Keratinocyte (primary cell): ENCODE measurements at regions not wholly inside any gene's neighbourhood (a gene's known extent, or its start where the extent isn't known, plus 50 kb on each side); places are given as distances from the start of the nearest gene placed in this dataset.

ENCODE experiments used
- DNase-seq: peaks from one replicate; pipeline ENCODE4 v3.0.0-alpha.2; 2011; ENCODE audit warnings: low read depth, missing footprints, low spot score
- FAIRE-seq: peaks from 2 replicates; lab custom pipeline; 2011; peaks lifted over from hg19 to GRCh38; lab: Jason Lieb, UNC
- H2AFZ ChIP-seq: 2 replicates; pipeline ENCODE4 v1.6.0; 2012; ENCODE audit warnings: low read length, control low read depth, inconsistent platforms; ENCODE audit not compliant: control insufficient read depth
- H3K27ac ChIP-seq: 2 replicates; pipeline ENCODE4 v1.5.1; 2011; ENCODE audit warnings: low read length; ENCODE audit not compliant: control insufficient read depth, insufficient read depth
- H3K27me3 ChIP-seq: 3 replicates; pipeline ENCODE4 v1.6.0; 2011; ENCODE audit warnings: low read length; ENCODE audit not compliant: control insufficient read depth, insufficient read depth; ENCODE audit errors: extremely low read depth
- H3K36me3 ChIP-seq, 2 experiments: 2 replicates in 1 of 2; 3 replicates in 1 of 2; pipeline ENCODE4 v1.5.1; 2011; ENCODE audit warnings: low read length in 2 of 2, mild to moderate bottlenecking in 1 of 2; ENCODE audit not compliant: control insufficient read depth in 2 of 2, insufficient read depth in 2 of 2; ENCODE audit errors: extremely low read depth in 1 of 2
- H3K4me1 ChIP-seq: 3 replicates; pipeline ENCODE4 v1.5.1; 2011; ENCODE audit warnings: low read length; ENCODE audit not compliant: control insufficient read depth, insufficient read depth; ENCODE audit errors: extremely low read depth
- H3K4me2 ChIP-seq: 3 replicates; pipeline ENCODE4 v1.6.0; 2011; ENCODE audit warnings: low read depth, low read length; ENCODE audit not compliant: control insufficient read depth, insufficient read depth; ENCODE audit errors: extremely low read depth
- H3K4me3 ChIP-seq, 3 experiments: fragments of 200-600 bp in 1 of 3; sonication (generic) in 1 of 3; 2 replicates in 2 of 3; 3 replicates in 1 of 3; pipeline ENCODE4 v1.5.1; 2011 to 2016; ENCODE audit warnings: low read length in 3 of 3, mild to moderate bottlenecking in 3 of 3, control low read depth in 2 of 3, inconsistent platforms in 1 of 3, low read depth in 1 of 3, mixed read lengths in 1 of 3, mixed run types in 1 of 3, moderate library complexity in 1 of 3; ENCODE audit not compliant: control insufficient read depth in 2 of 3, insufficient read depth in 2 of 3; ENCODE audit errors: extremely low read depth in 1 of 3
- H3K79me2 ChIP-seq: 2 replicates; pipeline ENCODE4 v1.6.0; 2012; ENCODE audit warnings: low read length; ENCODE audit not compliant: control insufficient read depth, insufficient read depth
- H3K9ac ChIP-seq: 3 replicates; pipeline ENCODE4 v1.6.0; 2011; ENCODE audit warnings: low read length; ENCODE audit not compliant: control insufficient read depth, insufficient read depth; ENCODE audit errors: extremely low read depth
- H3K9me1 ChIP-seq: 3 replicates; pipeline ENCODE4 v1.6.0; 2011; ENCODE audit warnings: low read length; ENCODE audit not compliant: control insufficient read depth, insufficient read depth; ENCODE audit errors: extremely low read depth
- H3K9me3 ChIP-seq: 2 replicates; pipeline ENCODE4 v1.5.1; 2012; ENCODE audit warnings: low read depth, low read length; ENCODE audit not compliant: control insufficient read depth
- H4K20me1 ChIP-seq: 3 replicates; pipeline ENCODE4 v1.6.0; 2011; ENCODE audit warnings: low read length; ENCODE audit not compliant: control insufficient read depth, insufficient read depth; ENCODE audit errors: extremely low read depth
- CTCF ChIP-seq, 3 experiments: IDR thresholded peaks in 1 of 3; conservative IDR thresholded peaks in 1 of 3; optimal IDR thresholded peaks in 1 of 3; 2 replicates in 2 of 3; 3 replicates in 1 of 3; pipeline versions ENCODE3 to v1.5.1; 2011; ENCODE audit warnings: low read length in 3 of 3, mild to moderate bottlenecking in 3 of 3, moderate library complexity in 2 of 3, control low read depth in 1 of 3, inconsistent platforms in 1 of 3; ENCODE audit not compliant: insufficient read depth in 2 of 3; ENCODE audit errors: extremely low read depth in 1 of 3
- EZH2 ChIP-seq: IDR thresholded peaks from one replicate; pipeline ENCODE4 v1.6.1; 2012; ENCODE audit warnings: inconsistent platforms, mild to moderate bottlenecking, low read length, moderate library complexity
- dilution Hi-C: fragments of 300-500 bp; cut with MboI; formaldehyde crosslinking; loops from one replicate; pipeline ENCODE4 v1.7.0; 2020; ENCODE audit warnings: low sequenced_read_pairs; ENCODE audit not compliant: extremely low pct_ligation_motif_present

GRCh38 chr2:76323381-76323780 lies 612.7 kb upstream of the GCFC2 start:
- FAIRE-seq (no peak), DNase-seq (no peak)
- H2AFZ ChIP-seq = no peak overlapping the region
- dilution Hi-C loops = no loop called here
- H3K9me1 ChIP-seq = no peaks in the 10 kb centered on the region
- no peak overlapping the region for H3K27ac ChIP-seq
- no peaks in the 10 kb centered on the region for H3K36me3 ChIP-seq
- no peaks in the 10 kb centered on the region for H3K27me3 ChIP-seq
- no peaks in the 10 kb centered on the region for H3K79me2 ChIP-seq
- H3K9me3 ChIP-seq = no peaks in the 10 kb centered on the region
- H4K20me1 ChIP-seq = no peaks in the 10 kb centered on the region
- no peak overlapping the region for H3K9ac ChIP-seq
- H3K4me2 ChIP-seq = no peak overlapping the region
- H3K4me3 ChIP-seq = no peak overlapping the region
- TF ChIP-seq EZH2 (no peak), CTCF (optimal IDR thresholded peaks at IDR 0.05 in 1 of 3, IDR thresholded peaks at IDR 0.05 in 1 of 3, conservative IDR thresholded peaks at IDR 0.05 in 1 of 3; ENCODE audit: extremely low read depth in 1 of 3, insufficient read depth in 2 of 3, low read length in 3 of 3) (no peak)
- H3K4me1 ChIP-seq = no peaks in the 10 kb centered on the region

- Histone ChIP-seq H3K79me2 (no peaks in the 10 kb centered on the region), H3K4me2 (no peak overlapping the region), H3K9me3 (no peaks in the 10 kb centered on the region), H3K27me3 (no peaks in the 10 kb centered on the region), H3K36me3 (no peaks in the 10 kb centered on the region), H4K20me1 (no peaks in the 10 kb centered on the region), H3K9ac (no peak overlapping the region), H3K27ac (no peak overlapping the region), H2AFZ (no peak overlapping the region), H3K4me3 (no peak overlapping the region), H3K4me1 (no peaks in the 10 kb centered on the region), H3K9me1 (no peaks in the 10 kb centered on the region)
- dilution Hi-C loops = no loop called here
- DNase-seq (no peak), FAIRE-seq (no peak)
- no peak for TF ChIP-seq EZH2
- TF ChIP-seq CTCF (optimal IDR thresholded peaks at IDR 0.05 in 1 of 3, IDR thresholded peaks at IDR 0.05 in 1 of 3, conservative IDR thresholded peaks at IDR 0.05 in 1 of 3; ENCODE audit: extremely low read depth in 1 of 3, insufficient read depth in 2 of 3, low read length in 3 of 3) = no peak
Measured at GRCh38 chr2:76320716-76321115, 610.0 kb upstream of the GCFC2 start.
